ENCODE measurements at regions not wholly inside any gene's neighbourhood (a gene's known extent, or its start where the extent isn't known, plus 50 kb on each side); places are given as distances from the start of the nearest gene placed in this dataset.

DNA sequence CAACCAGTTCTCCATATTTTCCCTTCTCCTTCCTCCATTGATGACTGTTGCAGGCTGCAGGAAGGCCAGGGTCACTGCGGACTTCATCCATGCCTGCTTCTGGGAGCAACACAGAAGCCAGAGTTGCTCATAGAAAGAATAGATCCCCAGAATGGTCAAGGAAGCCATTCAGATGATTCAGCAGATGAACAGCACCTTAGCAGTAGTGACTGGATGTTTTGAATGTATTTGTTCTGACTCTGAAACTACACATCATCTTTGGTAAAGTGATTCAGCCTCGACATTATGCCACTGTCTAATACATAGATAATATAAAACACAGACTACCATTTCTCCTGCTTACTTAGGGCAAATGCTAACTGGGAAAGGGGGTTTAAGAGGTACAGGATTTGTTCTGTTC is 411.6 kb downstream of the RND3 start:
- WGBS, 2 donors, result 71 to 80% methylated on average over 2 of the region's 2 CpGs
- no peak overlapping the region for H3K27ac ChIP-seq
- H3K4me1 ChIP-seq, result no peaks in the 10 kb centered on the region
- H3K36me3 ChIP-seq (replicated peaks in 1 of 2; ENCODE audit: insufficient read depth in 1 of 2, low read depth in 2 of 2), result no peaks in the 10 kb centered on the region
- no peak for DNase-seq
- no peak overlapping the region for H3K4me3 ChIP-seq
- no peaks in the 10 kb centered on the region for H3K9me3 ChIP-seq
- intact Hi-C loops (cut with DNase I), result no loop called here
- no peak for ATAC-seq
- no peaks in the 10 kb centered on the region for H3K27me3 ChIP-seq
- TF ChIP-seq POLR2A (IDR thresholded peaks at IDR 0.05) (no peak), CTCF (IDR thresholded peaks at IDR 0.05) (no peak)

- no peaks in the 10 kb centered on the region for H3K27me3 ChIP-seq
- ATAC-seq (no peak), DNase-seq (no peak)
- no peaks in the 10 kb centered on the region for H3K4me1 ChIP-seq
- 78 to 88% methylated on average over 1 of the region's 1 CpG for WGBS, 2 donors
- no peaks in the 10 kb centered on the region for H3K9me3 ChIP-seq
- H3K36me3 ChIP-seq (replicated peaks in 1 of 2; ENCODE audit: insufficient read depth in 1 of 2, low read depth in 2 of 2), result no peaks in the 10 kb centered on the region
- intact Hi-C loops (cut with DNase I), result no loop called here
- H3K4me3 ChIP-seq, result no peak overlapping the region
- no peak overlapping the region for H3K27ac ChIP-seq
- TF ChIP-seq CTCF (IDR thresholded peaks at IDR 0.05), result no peak
- no peak for TF ChIP-seq POLR2A (IDR thresholded peaks at IDR 0.05)
Observed at GRCh38 chr2:150066490-150066889, 421.0 kb downstream of the RND3 start.

DNA sequence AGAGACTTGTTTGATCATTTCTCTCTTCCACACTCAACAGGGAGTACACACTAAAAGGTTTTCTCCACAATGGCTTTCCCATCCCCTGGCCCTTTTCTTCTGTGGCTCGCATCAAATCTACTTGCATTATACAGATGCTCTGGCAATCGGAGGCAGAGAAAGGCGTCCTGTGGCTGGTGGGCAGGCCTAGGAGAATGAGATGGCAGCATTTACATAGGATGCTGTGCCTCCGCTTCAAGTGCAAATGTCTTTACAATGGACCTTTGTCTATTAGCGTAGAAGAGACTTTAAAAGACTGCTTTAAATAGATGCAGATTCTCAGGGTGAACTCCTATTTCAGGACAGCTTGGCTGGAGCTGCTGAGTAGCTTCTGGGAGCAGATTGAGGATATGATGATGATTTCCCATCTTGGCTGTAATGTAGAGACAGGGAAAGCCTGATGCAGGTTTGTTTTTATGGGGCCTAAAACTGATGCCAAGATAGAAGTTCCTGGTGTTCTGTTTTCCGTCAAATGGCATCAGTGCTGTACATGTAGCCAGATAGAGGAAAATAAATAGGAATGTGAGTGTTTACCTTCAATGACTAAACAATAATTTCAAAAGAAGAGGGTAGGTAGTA is 423.4 kb downstream of the RND3 start:
- WGBS, 2 donors, result 84 to 92% methylated on average over 6 of the region's 6 CpGs
- Histone ChIP-seq H3K4me3 (no peak overlapping the region), H3K9me3 (no peaks in the 10 kb centered on the region), H3K27me3 (no peaks in the 10 kb centered on the region), H3K36me3 (replicated peaks in 1 of 2; ENCODE audit: insufficient read depth in 1 of 2, low read depth in 2 of 2) (no peaks in the 10 kb centered on the region), H3K4me1 (no peaks in the 10 kb centered on the region), H3K27ac (no peak overlapping the region)
- DNase-seq, result no peak
- TF ChIP-seq CTCF (IDR thresholded peaks at IDR 0.05) (no peak), POLR2A (IDR thresholded peaks at IDR 0.05) (no peak)
- intact Hi-C loops (cut with DNase I), result no loop called here
- no peak for ATAC-seq

- DNase-seq (no peak), ATAC-seq (no peak)
- Histone ChIP-seq H3K4me1 (no peaks in the 10 kb centered on the region), H3K27me3 (no peaks in the 10 kb centered on the region), H3K9me3 (no peaks in the 10 kb centered on the region), H3K4me3 (no peak overlapping the region), H3K27ac (no peak overlapping the region), H3K36me3 (replicated peaks in 1 of 2; ENCODE audit: insufficient read depth in 1 of 2, low read depth in 2 of 2) (no peaks in the 10 kb centered on the region)
- intact Hi-C loops (cut with DNase I), result no loop called here
- WGBS, 2 donors, result 89 to 94% methylated on average over 2 of the region's 2 CpGs
- no peak for TF ChIP-seq CTCF (IDR thresholded peaks at IDR 0.05)
- no peak for TF ChIP-seq POLR2A (IDR thresholded peaks at IDR 0.05)
Observed at GRCh38 chr2:150063432-150063889, 424.0 kb downstream of the RND3 start.

DNA sequence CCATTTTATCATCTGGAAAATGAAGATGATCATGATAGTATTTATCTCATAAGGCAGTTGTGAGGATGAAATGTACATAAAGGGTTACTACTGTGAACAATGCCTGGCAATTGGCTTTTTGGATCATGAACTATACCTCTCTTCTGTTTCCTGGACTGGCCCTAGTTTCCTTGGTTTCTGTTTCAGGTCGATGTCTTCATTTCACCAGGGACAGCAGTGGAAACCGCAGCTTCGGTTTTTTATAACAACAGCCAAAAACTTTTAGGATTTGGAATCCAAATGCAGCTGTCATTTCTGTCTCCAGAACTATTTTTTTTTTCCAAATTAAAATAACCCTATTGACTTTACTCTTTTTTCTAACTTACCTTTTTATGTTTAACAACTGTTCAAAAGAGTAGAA is 425.1 kb downstream of the RND3 start:
- DNase-seq, result no peak
- H3K27ac ChIP-seq, result no peak overlapping the region

More for the DNA sequence above, 425.1 kb downstream of the RND3 start:
- Histone ChIP-seq H3K36me3 (replicated peaks in 1 of 2; ENCODE audit: insufficient read depth in 1 of 2, low read depth in 2 of 2) (no peaks in the 10 kb centered on the region), H3K4me1 (no peaks in the 10 kb centered on the region), H3K9me3 (no peaks in the 10 kb centered on the region), H3K4me3 (no peak overlapping the region), H3K27me3 (no peaks in the 10 kb centered on the region)
- intact Hi-C loops (cut with DNase I), result no loop called here
- ATAC-seq, result no peak
- TF ChIP-seq POLR2A (IDR thresholded peaks at IDR 0.05) (no peak), CTCF (IDR thresholded peaks at IDR 0.05) (no peak)
- WGBS, 2 donors, result 82 to 90% methylated on average over 3 of the region's 3 CpGs
